Retinal pigment epithelial cell (primary cell): ENCODE measurements at regions not wholly inside any gene's neighbourhood (a gene's known extent, or its start where the extent isn't known, plus 50 kb on each side); places are given as distances from the start of the nearest gene placed in this dataset.

Source experiments
- DNase-seq: peaks from one replicate; pipeline ENCODE4 v3.0.0-alpha.2; 2010; ENCODE audit warnings: low read depth
- H3K4me3 ChIP-seq: 2 replicates; pipeline ENCODE4 v1.5.1; 2011; ENCODE audit warnings: mild to moderate bottlenecking, low read length, control low read depth, moderate library complexity
- CTCF ChIP-seq: conservative IDR thresholded peaks from 2 replicates; pipeline ENCODE4 v1.5.1; 2011; ENCODE audit warnings: low read depth, low read length, control low read depth, inconsistent platforms

GRCh38 chr14:65186951-65187350, 84.6 kb upstream of the MAX start:
- no peak for DNase-seq
- no peak for TF ChIP-seq CTCF
- H3K4me3 ChIP-seq = no peak overlapping the region

DNA sequence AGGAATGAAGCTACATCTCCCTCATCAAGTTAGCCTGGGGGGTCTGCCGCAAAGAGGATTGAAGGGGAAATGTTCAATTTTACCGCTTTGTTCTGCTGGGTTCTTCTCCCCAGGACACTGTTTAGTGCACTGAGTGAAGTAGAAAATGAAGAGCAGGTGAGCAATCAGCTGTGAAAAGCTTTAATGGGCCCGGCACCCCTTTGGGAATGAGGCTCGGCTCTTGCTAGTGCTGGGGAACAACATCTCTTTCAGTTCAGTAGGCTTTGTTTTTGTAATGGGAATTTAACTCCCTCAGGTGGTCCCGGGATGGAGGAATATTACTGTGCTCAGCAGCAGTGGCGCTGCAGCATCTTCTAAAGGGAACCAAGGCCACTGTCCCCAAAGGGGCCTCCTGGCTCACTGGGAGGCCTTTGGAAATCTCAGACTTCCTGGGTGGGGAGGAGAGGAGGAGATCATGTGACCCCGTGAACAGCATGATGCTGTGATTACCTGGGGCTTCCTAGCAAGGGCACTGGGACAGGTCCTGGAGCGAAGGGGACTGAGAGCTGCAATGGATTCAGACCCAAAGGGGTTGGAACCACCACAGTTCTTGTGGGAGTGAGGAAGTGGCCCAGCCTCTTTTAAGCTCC, 85.2 kb upstream of the MAX start:
- DNase-seq = no peak
- TF ChIP-seq CTCF = no peak

DNA sequence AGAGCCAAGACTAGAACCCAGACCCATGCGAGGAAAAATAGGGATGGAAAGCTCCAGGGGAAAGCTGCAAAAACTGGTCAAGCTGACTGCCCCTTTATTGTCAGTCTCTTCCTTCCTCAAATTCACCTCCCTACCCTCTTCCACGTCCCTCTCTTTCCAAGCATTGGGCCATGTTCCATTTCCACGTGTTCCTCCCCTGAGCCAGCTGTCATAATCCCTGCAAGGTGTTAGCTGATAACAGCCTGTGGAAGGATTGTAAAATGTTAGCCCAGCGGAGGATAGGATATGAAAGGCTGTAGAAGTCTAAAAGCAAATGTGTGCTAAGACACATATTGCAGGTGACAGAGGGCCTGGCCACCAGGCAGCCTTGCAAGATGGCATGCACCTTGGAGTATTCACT, 88.0 kb upstream of the MAX start:
- no peak for TF ChIP-seq CTCF
- H3K4me3 ChIP-seq = no peak overlapping the region
- DNase-seq = no peak

More for the DNA sequence above, 85.2 kb upstream of the MAX start:
- H3K4me3 ChIP-seq = no peak overlapping the region

DNA sequence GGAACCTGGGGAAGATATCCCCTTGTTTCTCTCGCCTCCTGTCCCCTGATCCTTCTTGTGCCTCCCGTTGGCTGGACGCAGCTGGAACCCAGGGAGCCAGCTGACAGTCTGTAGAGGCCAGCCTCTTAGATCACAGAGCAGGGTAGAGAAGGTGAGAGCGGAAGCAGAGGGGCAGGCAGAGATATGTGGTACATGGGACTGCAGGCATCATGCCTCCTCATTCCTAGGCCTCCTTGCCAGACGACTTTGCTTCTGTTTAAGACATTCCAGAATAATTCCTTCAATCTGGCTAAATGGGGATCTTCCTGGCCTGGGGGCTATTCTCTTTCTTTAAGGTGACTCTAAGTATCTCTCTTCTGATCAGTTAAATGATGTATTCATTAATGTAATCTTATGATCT, 89.4 kb upstream of the MAX start:
- H3K4me3 ChIP-seq = no peak overlapping the region
- TF ChIP-seq CTCF = no peak
- DNase-seq = no peak

DNA sequence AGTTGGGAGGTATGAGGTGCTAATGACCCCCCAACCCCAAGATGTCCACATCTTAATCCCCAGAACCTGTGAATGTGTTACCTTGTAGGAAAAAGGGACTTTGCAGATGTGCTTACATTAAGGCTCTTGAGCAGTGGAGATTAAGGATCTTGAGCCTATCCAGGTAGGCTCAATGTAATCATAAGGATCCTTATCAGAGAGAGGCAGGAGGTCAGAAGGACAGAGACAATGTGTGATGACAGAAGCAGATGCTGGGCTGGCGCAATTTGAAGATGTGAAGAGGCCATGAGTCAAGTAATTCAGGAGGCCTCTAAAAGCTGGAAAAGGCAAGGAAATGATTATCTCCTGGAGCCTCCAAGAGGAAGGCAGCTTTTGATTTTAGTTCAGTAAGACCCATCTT, 90.4 kb upstream of the MAX start:
- H3K4me3 ChIP-seq = no peak overlapping the region
- DNase-seq = no peak
- no peak for TF ChIP-seq CTCF

DNA sequence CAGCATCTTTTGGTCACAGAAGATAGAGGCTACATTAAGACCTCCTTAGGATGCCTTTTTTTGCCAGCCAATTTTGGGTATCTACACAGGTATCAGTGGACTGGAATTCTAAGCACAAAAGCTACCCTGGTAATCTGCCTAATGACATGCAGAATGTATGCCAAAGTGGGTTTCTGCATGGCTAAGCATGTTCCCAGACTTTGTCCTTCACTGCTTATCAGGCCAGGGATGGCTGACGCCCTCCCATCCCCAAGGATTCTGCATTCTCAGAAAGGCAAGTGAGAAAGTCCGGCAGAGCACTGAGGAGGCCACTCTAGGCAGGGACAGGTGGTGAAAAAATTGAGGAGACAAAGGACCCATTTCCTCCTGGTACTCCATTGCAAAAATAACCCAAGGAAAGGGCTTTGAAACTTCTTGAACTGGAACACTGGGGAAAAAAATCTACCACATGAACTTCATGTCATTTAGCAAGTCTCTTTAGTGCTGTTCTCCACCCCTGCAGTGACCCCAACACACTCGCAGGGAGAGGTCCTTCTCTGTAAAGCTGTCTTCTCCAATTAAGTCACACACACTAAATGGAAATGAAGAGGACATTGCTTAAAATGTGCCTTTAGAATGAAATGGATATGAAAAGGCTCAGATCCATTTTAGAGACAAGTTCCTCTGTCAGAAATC, 91.7 kb upstream of the MAX start:
- TF ChIP-seq CTCF = no peak
- DNase-seq = no peak
- H3K4me3 ChIP-seq = no peak overlapping the region
